ENCODE measurements at regions not wholly inside any gene's neighbourhood (a gene's known extent, or its start where the extent isn't known, plus 50 kb on each side); places are given as distances from the start of the nearest gene placed in this dataset.

DNA sequence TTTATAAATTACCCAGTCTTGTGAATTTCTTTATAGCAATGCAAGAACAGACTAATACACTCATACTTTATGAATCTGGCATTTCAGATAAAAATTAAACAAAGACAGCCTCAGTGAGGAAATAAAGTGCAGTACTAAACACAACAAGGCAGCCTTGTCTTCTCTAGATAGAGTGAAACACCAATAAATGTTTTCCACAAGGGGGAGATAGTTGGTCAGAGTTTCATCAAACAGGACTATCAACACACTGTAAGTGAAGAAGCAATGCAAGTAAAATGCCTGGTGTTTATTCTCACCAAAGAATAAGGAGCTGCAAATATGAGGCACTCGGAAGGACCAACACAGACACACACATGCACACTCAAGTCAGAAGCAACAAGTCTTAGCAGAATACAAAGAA, 62.8 kb downstream of the FAM9B start:
- Histone ChIP-seq H3K4me2 (ENCODE audit: low read depth, low read length, poor library complexity, severe bottlenecking) (no peak overlapping the region), H3K9ac (ENCODE audit: low read length) (no peak overlapping the region)

GRCh38 chrX:8969378-8969777, 64.5 kb downstream of the FAM9B start:
- no peaks in the 10 kb centered on the region for H3K9me3 ChIP-seq (ENCODE audit: insufficient read depth, low read length)
- no peaks in the 10 kb centered on the region for H3K36me3 ChIP-seq (ENCODE audit: low read length)
- H4K20me1 ChIP-seq (ENCODE audit: low read depth, low read length): no peaks in the 10 kb centered on the region
- H3K27me3 ChIP-seq (ENCODE audit: low read length): no peaks in the 10 kb centered on the region
- no peak overlapping the region for H3K9ac ChIP-seq (ENCODE audit: low read length)
- no peaks in the 10 kb centered on the region for H3F3A ChIP-seq (ENCODE audit: insufficient read depth)
- no peak overlapping the region for H3K4me2 ChIP-seq (ENCODE audit: low read depth, low read length, poor library complexity, severe bottlenecking)
- H3K4me3 ChIP-seq (ENCODE audit: insufficient read depth, low read length, poor library complexity, severe bottlenecking): no peak overlapping the region
- H3K9me2 ChIP-seq (replicated peaks; ENCODE audit: insufficient read depth, low read length): no peaks in the 10 kb centered on the region
- H3K79me2 ChIP-seq (ENCODE audit: insufficient read depth, low read length): no peaks in the 10 kb centered on the region
- TF ChIP-seq CTCF (IDR thresholded peaks at IDR 0.05; ENCODE audit: insufficient read depth, low read length, poor library complexity, severe bottlenecking) (no peak), EZH2phosphoT487 (conservative IDR thresholded peaks at IDR 0.05; ENCODE audit: low read length) (no peak)
- no peak overlapping the region for H3K27ac ChIP-seq (ENCODE audit: low read depth, low read length)
- H2AFZ ChIP-seq (ENCODE audit: low read depth, low read length, severe bottlenecking): no peak overlapping the region

More for the DNA sequence above, 62.8 kb downstream of the FAM9B start:
- no peaks in the 10 kb centered on the region for H3K9me2 ChIP-seq (replicated peaks; ENCODE audit: insufficient read depth, low read length)
- no peak overlapping the region for H3K4me3 ChIP-seq (ENCODE audit: insufficient read depth, low read length, poor library complexity, severe bottlenecking)
- H2AFZ ChIP-seq (ENCODE audit: low read depth, low read length, severe bottlenecking): no peak overlapping the region
- H3K9me3 ChIP-seq (ENCODE audit: insufficient read depth, low read length): no peaks in the 10 kb centered on the region
- no peaks in the 10 kb centered on the region for H3F3A ChIP-seq (ENCODE audit: insufficient read depth)
- no peaks in the 10 kb centered on the region for H4K20me1 ChIP-seq (ENCODE audit: low read depth, low read length)
- TF ChIP-seq CTCF (IDR thresholded peaks at IDR 0.05; ENCODE audit: insufficient read depth, low read length, poor library complexity, severe bottlenecking): no peak
- no peak for TF ChIP-seq EZH2phosphoT487 (conservative IDR thresholded peaks at IDR 0.05; ENCODE audit: low read length)
- no peaks in the 10 kb centered on the region for H3K79me2 ChIP-seq (ENCODE audit: insufficient read depth, low read length)
- no peak overlapping the region for H3K27ac ChIP-seq (ENCODE audit: low read depth, low read length)
- H3K36me3 ChIP-seq (ENCODE audit: low read length): no peaks in the 10 kb centered on the region
- H3K27me3 ChIP-seq (ENCODE audit: low read length): no peaks in the 10 kb centered on the region

- Histone ChIP-seq H3K9ac (ENCODE audit: low read length) (no peak overlapping the region), H3K9me3 (ENCODE audit: insufficient read depth, low read length) (no peaks in the 10 kb centered on the region), H3K9me2 (replicated peaks; ENCODE audit: insufficient read depth, low read length) (no peaks in the 10 kb centered on the region), H3F3A (ENCODE audit: insufficient read depth) (no peaks in the 10 kb centered on the region), H3K4me2 (ENCODE audit: low read depth, low read length, poor library complexity, severe bottlenecking) (no peak overlapping the region), H3K36me3 (ENCODE audit: low read length) (no peaks in the 10 kb centered on the region), H3K27ac (ENCODE audit: low read depth, low read length) (no peak overlapping the region), H2AFZ (ENCODE audit: low read depth, low read length, severe bottlenecking) (no peak overlapping the region), H3K79me2 (ENCODE audit: insufficient read depth, low read length) (no peaks in the 10 kb centered on the region), H3K27me3 (ENCODE audit: low read length) (no peaks in the 10 kb centered on the region), H4K20me1 (ENCODE audit: low read depth, low read length) (no peaks in the 10 kb centered on the region), H3K4me3 (ENCODE audit: insufficient read depth, low read length, poor library complexity, severe bottlenecking) (no peak overlapping the region)
- no peak for TF ChIP-seq EZH2phosphoT487 (conservative IDR thresholded peaks at IDR 0.05; ENCODE audit: low read length)
- no peak for TF ChIP-seq CTCF (IDR thresholded peaks at IDR 0.05; ENCODE audit: insufficient read depth, low read length, poor library complexity, severe bottlenecking)
Observed at GRCh38 chrX:8967461-8967860, 66.5 kb downstream of the FAM9B start.
